GM13977 (cell line): ENCODE measurements at regions not wholly inside any gene's neighbourhood (a gene's known extent, or its start where the extent isn't known, plus 50 kb on each side); places are given as distances from the start of the nearest gene placed in this dataset.

Experiments
- DNase-seq: peaks from one replicate; pipeline ENCODE4 v3.0.0; 2012; ENCODE audit warnings: low spot score
- in situ Hi-C: fragments of 300-500 bp; cut with MboI; formaldehyde crosslinking; loops from one replicate; pipeline ENCODE4 v1.12.0; 2022; ENCODE audit warnings: low sequenced_read_pairs, low pct_unique_long_range_greater_than_20kb, mixed read lengths, inconsistent platforms; ENCODE audit not compliant: unreplicated experiment
- TF ChIP-seq, protein P1 (sequence below): IDR thresholded peaks from 2 replicates; pipeline ENCODE4 v1.5.1; 2012; ENCODE audit warnings: mild to moderate bottlenecking, control low read depth; ENCODE audit not compliant: insufficient read depth; ENCODE audit errors: extremely low read depth, missing control alignments

DNA sequence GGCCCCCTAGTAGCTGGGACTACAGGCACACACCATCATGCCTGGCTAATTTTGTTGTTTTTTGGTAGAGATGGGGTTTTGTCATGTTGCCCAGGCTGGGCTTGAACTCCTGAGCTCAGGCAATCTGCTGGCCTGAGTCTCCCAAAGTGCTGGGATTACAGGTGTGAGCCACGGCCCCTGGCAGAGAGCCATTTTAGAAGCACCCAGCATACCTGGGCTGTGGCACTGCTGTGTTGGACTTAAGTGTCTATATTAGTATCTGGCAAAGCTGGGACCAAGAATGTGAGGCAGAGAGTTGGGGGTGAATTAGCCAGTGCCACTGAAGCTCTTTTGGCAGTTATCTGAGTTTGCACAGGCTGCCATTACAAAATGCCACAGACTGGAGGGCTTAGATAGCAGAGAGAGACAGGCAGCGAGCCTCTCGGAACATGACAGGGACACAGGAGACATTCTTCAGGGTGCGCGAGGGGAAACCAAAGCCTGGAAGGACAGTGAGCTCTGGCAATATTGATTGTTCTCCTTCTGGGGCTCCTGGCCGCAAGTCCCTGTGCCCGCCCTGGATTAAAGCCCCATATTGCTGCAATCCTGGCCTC lies 87.7 kb upstream of the ALX4 start:
- in situ Hi-C loops, result no loop called here
- TF ChIP-seq, protein P1, sequence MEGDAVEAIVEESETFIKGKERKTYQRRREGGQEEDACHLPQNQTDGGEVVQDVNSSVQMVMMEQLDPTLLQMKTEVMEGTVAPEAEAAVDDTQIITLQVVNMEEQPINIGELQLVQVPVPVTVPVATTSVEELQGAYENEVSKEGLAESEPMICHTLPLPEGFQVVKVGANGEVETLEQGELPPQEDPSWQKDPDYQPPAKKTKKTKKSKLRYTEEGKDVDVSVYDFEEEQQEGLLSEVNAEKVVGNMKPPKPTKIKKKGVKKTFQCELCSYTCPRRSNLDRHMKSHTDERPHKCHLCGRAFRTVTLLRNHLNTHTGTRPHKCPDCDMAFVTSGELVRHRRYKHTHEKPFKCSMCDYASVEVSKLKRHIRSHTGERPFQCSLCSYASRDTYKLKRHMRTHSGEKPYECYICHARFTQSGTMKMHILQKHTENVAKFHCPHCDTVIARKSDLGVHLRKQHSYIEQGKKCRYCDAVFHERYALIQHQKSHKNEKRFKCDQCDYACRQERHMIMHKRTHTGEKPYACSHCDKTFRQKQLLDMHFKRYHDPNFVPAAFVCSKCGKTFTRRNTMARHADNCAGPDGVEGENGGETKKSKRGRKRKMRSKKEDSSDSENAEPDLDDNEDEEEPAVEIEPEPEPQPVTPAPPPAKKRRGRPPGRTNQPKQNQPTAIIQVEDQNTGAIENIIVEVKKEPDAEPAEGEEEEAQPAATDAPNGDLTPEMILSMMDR, result no peak
- no peak for DNase-seq

DNA sequence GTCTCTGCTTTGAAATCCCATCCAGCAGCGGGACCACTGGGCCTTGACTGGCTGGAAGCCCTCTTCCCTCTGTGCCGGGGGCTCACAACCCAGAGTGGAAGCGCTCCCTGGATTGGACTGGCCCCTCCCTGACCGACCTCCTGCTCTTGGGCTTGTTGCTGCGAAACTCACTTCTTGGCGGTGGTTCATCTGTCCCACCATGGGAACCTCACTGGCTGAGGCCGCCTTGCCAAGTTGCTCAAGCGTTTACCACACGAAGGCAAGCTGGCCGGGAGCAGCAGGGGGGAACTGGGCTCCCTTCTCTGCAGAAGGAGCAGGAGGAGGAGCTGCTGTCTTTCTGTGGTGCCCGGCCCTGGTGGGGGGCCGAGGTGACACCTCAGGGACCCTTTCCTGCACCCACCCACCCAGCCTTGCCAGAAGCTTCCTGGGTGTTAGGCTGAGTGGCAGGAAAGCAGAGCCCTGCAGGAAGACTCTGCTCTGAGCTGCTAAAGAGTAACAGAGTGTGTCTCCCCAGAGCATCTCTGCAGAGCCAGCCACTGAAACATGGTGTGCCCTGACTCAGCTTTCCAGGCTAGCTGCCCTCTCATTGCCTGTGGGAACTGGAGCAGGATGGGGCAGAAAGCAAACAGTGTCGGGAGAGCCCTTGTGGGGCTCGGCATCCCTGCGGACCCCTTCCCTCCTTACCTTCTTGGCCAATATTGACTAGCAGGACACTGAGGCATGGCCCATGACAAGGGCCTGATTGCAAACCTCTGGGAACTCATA lies 88.5 kb upstream of the ALX4 start:
- in situ Hi-C loops, result no loop called here
- TF ChIP-seq, protein P1, result no peak
- no peak for DNase-seq

DNA sequence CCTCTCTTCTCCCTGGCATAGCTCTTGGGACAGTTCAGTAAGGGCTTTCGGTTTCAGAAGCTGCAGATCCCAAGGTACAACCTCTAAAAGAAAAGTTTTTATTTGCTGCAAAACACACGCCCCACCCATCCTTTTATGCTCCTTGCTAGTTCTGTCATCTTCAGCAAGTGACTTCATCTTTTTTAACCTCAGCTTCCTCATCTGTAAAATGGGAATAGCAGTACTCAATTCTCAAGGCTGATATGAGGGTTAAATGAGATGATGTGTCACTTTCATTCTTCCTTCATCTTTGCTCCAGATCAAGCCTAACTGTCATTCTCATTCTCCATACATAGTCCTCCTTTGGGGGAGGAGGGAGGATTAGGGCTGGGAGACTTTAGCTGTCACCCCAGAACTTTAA lies 90.0 kb upstream of the ALX4 start:
- TF ChIP-seq, protein P1, result no peak
- in situ Hi-C loops, result no loop called here
- DNase-seq, result no peak

DNA sequence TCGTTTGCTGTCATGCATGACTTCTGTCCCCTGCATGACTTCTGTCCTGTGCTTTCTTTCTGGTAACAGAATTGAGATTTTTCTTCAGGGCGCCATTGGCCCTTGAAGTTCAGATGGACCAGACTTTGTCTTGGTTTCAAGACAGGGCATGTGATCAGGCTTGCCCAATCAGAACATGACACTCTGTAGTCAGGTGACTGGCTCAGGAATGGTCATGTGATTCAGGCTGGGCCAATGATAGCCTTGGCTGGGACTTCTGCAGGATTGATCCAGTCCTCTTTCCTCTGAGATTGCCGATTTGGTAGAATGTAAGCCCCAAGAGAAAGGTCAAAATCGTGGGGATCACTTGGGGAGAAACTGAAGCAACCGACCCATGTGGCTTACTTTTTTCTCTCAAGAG lies 90.5 kb upstream of the ALX4 start:
- in situ Hi-C loops, result no loop called here
- no peak for DNase-seq
- TF ChIP-seq, protein P1, result no peak

DNA sequence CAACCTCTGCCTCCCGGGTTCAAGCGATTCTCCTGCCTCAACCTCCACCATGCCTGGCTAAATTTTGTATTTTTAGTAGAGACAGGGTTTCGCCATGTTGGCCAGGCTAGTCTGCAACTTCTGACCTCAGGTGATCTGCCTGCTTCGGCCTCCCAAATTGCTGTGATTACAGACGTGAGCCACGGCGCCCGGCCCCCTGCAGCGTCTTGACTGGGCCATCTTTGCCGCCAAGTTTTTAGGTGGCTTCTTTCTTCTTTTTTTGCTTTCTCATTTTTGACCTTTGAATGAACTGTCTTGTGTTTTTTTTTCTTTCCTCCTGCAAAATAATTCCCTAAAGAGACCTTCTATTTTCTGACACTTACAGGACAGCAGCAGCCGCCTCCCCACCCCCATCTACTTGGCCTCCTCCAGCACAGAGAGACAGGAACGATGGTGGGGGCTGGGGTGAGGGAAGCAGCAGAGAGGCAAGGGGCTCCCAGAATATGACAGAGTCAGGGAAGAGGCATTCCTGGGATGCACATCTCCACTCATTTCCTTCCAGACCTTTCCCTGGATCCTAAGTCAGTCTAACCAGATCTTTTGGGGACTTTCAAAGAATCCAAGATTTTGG lies 92.6 kb upstream of the ALX4 start:
- in situ Hi-C loops, result no loop called here
- no peak for DNase-seq
- TF ChIP-seq, protein P1, result no peak

DNA sequence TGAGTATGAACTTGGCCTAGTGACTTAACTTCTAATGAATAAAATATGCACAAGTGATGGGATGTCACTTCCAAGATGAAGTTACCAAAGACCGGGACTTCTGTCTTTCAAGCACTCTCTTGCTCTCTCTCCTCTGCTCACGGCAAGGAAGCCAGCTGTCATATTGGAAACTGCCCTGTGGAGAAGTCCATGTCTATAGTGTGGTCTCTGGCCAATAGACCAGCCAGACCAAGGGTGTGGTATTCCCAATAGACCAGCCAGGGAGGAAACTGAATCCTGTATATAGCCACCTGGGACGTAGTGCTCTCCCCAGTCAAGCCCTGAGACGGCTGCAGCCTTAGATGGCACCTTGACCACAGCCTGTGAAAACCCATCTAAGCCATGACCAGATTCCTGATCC lies 93.2 kb upstream of the ALX4 start:
- no peak for DNase-seq
- TF ChIP-seq, protein P1, result no peak

More for the DNA sequence above, 93.2 kb upstream of the ALX4 start:
- in situ Hi-C loops, result no loop called here
